Suprapubic skin (tissue), 4 donors: ENCODE measurements at regions not wholly inside any gene's neighbourhood (a gene's known extent, or its start where the extent isn't known, plus 50 kb on each side); places are given as distances from the start of the nearest gene placed in this dataset.

Experiments
- DNase-seq, 2 donors: peaks; one replicate each; pipeline ENCODE4 v3.0.0-alpha.2; 2019; ENCODE audit warnings: low spot score in 2 of 2
- H3K27ac ChIP-seq: fragments of 200-600 bp; sonication (generic); one replicate; pipeline ENCODE4 v1.5.1; 2019
- H3K27me3 ChIP-seq: fragments of 200-600 bp; sonication (generic); one replicate; pipeline ENCODE4 v1.5.1; 2019
- H3K36me3 ChIP-seq: fragments of 200-600 bp; sonication (generic); one replicate; pipeline ENCODE4 v1.5.1; 2019
- H3K4me1 ChIP-seq: fragments of 200-600 bp; sonication (generic); one replicate; pipeline ENCODE4 v1.5.1; 2019
- H3K4me3 ChIP-seq: fragments of 200-600 bp; sonication (generic); one replicate; pipeline ENCODE4 v1.5.1; 2019; ENCODE audit warnings: mild to moderate bottlenecking
- H3K9me3 ChIP-seq: fragments of 200-600 bp; sonication (generic); one replicate; pipeline ENCODE4 v1.5.1; 2019
- CTCF ChIP-seq, 2 donors: fragments of 200-600 bp in 1 of 2; fragments of 450-650 bp in 1 of 2; sonication (generic) in 1 of 2; IDR thresholded peaks; one replicate each; pipeline ENCODE4 v1.5.1; 2016 to 2019; ENCODE audit warnings: antibody characterized with exemption in 2 of 2, mild to moderate bottlenecking in 1 of 2, moderate library complexity in 1 of 2
- EP300 ChIP-seq: sonication (generic); formaldehyde crosslinking; IDR thresholded peaks from one replicate; pipeline ENCODE4 v1.6.1; 2017; ENCODE audit warnings: antibody characterized with exemption
- POLR2A ChIP-seq, 2 donors: fragments of 450-650 bp; IDR thresholded peaks; one replicate each; pipeline ENCODE4 v1.6.1; 2017; ENCODE audit warnings: antibody characterized with exemption in 2 of 2, mild to moderate bottlenecking in 2 of 2, moderate library complexity in 2 of 2
- POLR2AphosphoS5 ChIP-seq, 3 donors: sonication (generic); formaldehyde crosslinking; IDR thresholded peaks; one replicate each; pipeline ENCODE4 v1.6.1; 2017; ENCODE audit warnings: antibody characterized with exemption in 3 of 3
- WGBS: methylation state at CpG from one replicate; pipeline ENCODE4 v1.1.5; 2018; 5-methylcytosine and 5-hydroxymethylcytosine counted together

- Histone ChIP-seq H3K4me1 (peaks cover 9% of the 10 kb centered on the region), H3K36me3 (no peaks in the 10 kb centered on the region), H3K9me3 (no peaks in the 10 kb centered on the region), H3K27ac (no peak overlapping the region), H3K27me3 (no peaks in the 10 kb centered on the region), H3K4me3 (no peak overlapping the region)
- WGBS: 70% methylated on average over 2 of the region's 2 CpGs
- no peak for DNase-seq
- TF ChIP-seq POLR2A (IDR thresholded peaks at IDR 0.05) (no peak), EP300 (no peak), POLR2AphosphoS5 (IDR thresholded peaks at IDR 0.05) (no peak), CTCF (IDR thresholded peaks at IDR 0.05) (no peak)
Measured at GRCh38 chr3:71887256-71887655, 102.3 kb upstream of the PROK2 start.

- TF ChIP-seq CTCF (IDR thresholded peaks at IDR 0.05): no peak
- no peak for TF ChIP-seq POLR2AphosphoS5 (IDR thresholded peaks at IDR 0.05)
- no peak for TF ChIP-seq POLR2A (IDR thresholded peaks at IDR 0.05)
- no peak for TF ChIP-seq EP300
- Histone ChIP-seq H3K4me1 (no peaks in the 10 kb centered on the region), H3K27ac (no peak overlapping the region), H3K9me3 (no peaks in the 10 kb centered on the region), H3K27me3 (no peaks in the 10 kb centered on the region), H3K4me3 (no peak overlapping the region), H3K36me3 (no peaks in the 10 kb centered on the region)
- DNase-seq: no peak
Measured at GRCh38 chr3:71885006-71885405, 100.1 kb upstream of the PROK2 start.

- no peak overlapping the region for H3K27ac ChIP-seq
- no peaks in the 10 kb centered on the region for H3K4me1 ChIP-seq
- no peak overlapping the region for H3K4me3 ChIP-seq
- H3K27me3 ChIP-seq: peaks cover 7% of the 10 kb centered on the region
- no peaks in the 10 kb centered on the region for H3K36me3 ChIP-seq
- DNase-seq: no peak
- TF ChIP-seq EP300 (no peak), POLR2A (IDR thresholded peaks at IDR 0.05) (no peak), POLR2AphosphoS5 (IDR thresholded peaks at IDR 0.05) (no peak), CTCF (IDR thresholded peaks at IDR 0.05) (no peak)
- no peaks in the 10 kb centered on the region for H3K9me3 ChIP-seq
- WGBS: 85% methylated on average over 2 of the region's 2 CpGs
Measured at GRCh38 chr3:71881732-71882131, 96.8 kb upstream of the PROK2 start.

- no peaks in the 10 kb centered on the region for H3K4me1 ChIP-seq
- H3K27ac ChIP-seq: no peak overlapping the region
- WGBS: 72% methylated on average over 2 of the region's 2 CpGs
- no peaks in the 10 kb centered on the region for H3K36me3 ChIP-seq
- no peak overlapping the region for H3K4me3 ChIP-seq
- H3K27me3 ChIP-seq: peaks cover 7% of the 10 kb centered on the region
- DNase-seq: no peak
- no peaks in the 10 kb centered on the region for H3K9me3 ChIP-seq
- TF ChIP-seq EP300 (no peak), CTCF (IDR thresholded peaks at IDR 0.05) (no peak), POLR2A (IDR thresholded peaks at IDR 0.05) (no peak), POLR2AphosphoS5 (IDR thresholded peaks at IDR 0.05) (no peak)
Measured at GRCh38 chr3:71881041-71881440, 96.1 kb upstream of the PROK2 start.

GRCh38 chr3:71879089-71879488, 94.1 kb upstream of the PROK2 start:
- Histone ChIP-seq H3K4me1 (peaks cover 5% of the 10 kb centered on the region), H3K4me3 (no peak overlapping the region), H3K27ac (no peak overlapping the region), H3K9me3 (no peaks in the 10 kb centered on the region), H3K36me3 (no peaks in the 10 kb centered on the region), H3K27me3 (peaks cover 7% of the 10 kb centered on the region)
- WGBS: 89% methylated on average over 9 of the region's 9 CpGs
- no peak for TF ChIP-seq POLR2AphosphoS5 (IDR thresholded peaks at IDR 0.05)
- no peak for TF ChIP-seq POLR2A (IDR thresholded peaks at IDR 0.05)
- TF ChIP-seq EP300: no peak
- TF ChIP-seq CTCF (IDR thresholded peaks at IDR 0.05): no peak
- DNase-seq: no peak
